Astrocyte (in vitro differentiated cells and primary cell): ENCODE measurements at regions not wholly inside any gene's neighbourhood (a gene's known extent, or its start where the extent isn't known, plus 50 kb on each side); places are given as distances from the start of the nearest gene placed in this dataset.
"Not testable (repeated sequence)": the region's sequence is repeated elsewhere in the genome, so short reads cannot be mapped to it uniquely, and the experiment has no call there.

Experiments used
- DNase-seq: peaks from one replicate; pipeline ENCODE4 v3.0.0-alpha.2; 2010; ENCODE audit warnings: low read depth
- FAIRE-seq: peaks from 2 replicates; lab custom pipeline; 2011; peaks lifted over from hg19 to GRCh38; lab: Jason Lieb, UNC
- H2AFZ ChIP-seq: 2 replicates; pipeline ENCODE4 v1.6.0; 2012; ENCODE audit warnings: low read depth, low read length, inconsistent platforms
- H3K27ac ChIP-seq: 2 replicates; pipeline ENCODE4 v1.5.1; 2011; ENCODE audit warnings: low read depth, low read length, inconsistent platforms
- H3K27me3 ChIP-seq: 2 replicates; pipeline ENCODE4 v1.6.0; 2011; ENCODE audit warnings: low read length, inconsistent platforms; ENCODE audit not compliant: insufficient read depth
- H3K36me3 ChIP-seq: 2 replicates; pipeline ENCODE4 v1.5.1; 2011; ENCODE audit warnings: low read length, inconsistent platforms; ENCODE audit not compliant: insufficient read depth
- H3K4me1 ChIP-seq: 2 replicates; pipeline ENCODE4 v1.5.1; 2011; ENCODE audit warnings: low read length, inconsistent platforms; ENCODE audit not compliant: insufficient read depth
- H3K4me2 ChIP-seq: 2 replicates; pipeline ENCODE4 v1.6.0; 2012; ENCODE audit warnings: low read length, inconsistent platforms
- H3K4me3 ChIP-seq: 2 replicates; pipeline ENCODE4 v1.5.1; 2011; ENCODE audit warnings: low read depth, mild to moderate bottlenecking, low read length, inconsistent platforms; ENCODE audit not compliant: insufficient read depth
- H3K79me2 ChIP-seq: 2 replicates; pipeline ENCODE4 v1.6.0; 2012; ENCODE audit warnings: mild to moderate bottlenecking, low read length, inconsistent platforms; ENCODE audit not compliant: insufficient read depth
- H3K9ac ChIP-seq: 2 replicates; pipeline ENCODE4 v1.6.0; 2012; ENCODE audit warnings: mild to moderate bottlenecking, low read length, inconsistent platforms
- H3K9me3 ChIP-seq: 2 replicates; pipeline ENCODE4 v1.5.1; 2012; ENCODE audit warnings: low read depth, mild to moderate bottlenecking, low read length, inconsistent platforms; ENCODE audit not compliant: insufficient read depth
- H4K20me1 ChIP-seq: 2 replicates; pipeline ENCODE4 v1.6.0; 2012; ENCODE audit warnings: low read length, inconsistent platforms; ENCODE audit not compliant: insufficient read depth
- H3K27ac Mint-ChIP-seq: one replicate; pipeline ENCODE4 v1.8.0; 2021; ENCODE audit warnings: mild to moderate bottlenecking, mixed read lengths; ENCODE audit not compliant: unreplicated experiment
- H3K27me3 Mint-ChIP-seq: one replicate; pipeline ENCODE4 v1.8.0; 2021; ENCODE audit warnings: low read depth, mixed read lengths; ENCODE audit not compliant: unreplicated experiment
- H3K36me3 Mint-ChIP-seq: one replicate; pipeline ENCODE4 v1.8.0; 2021; ENCODE audit warnings: low read depth, mixed read lengths; ENCODE audit not compliant: unreplicated experiment
- H3K4me1 Mint-ChIP-seq: one replicate; pipeline ENCODE4 v1.8.0; 2021; ENCODE audit warnings: low read depth, mixed read lengths; ENCODE audit not compliant: unreplicated experiment
- H3K4me3 Mint-ChIP-seq: one replicate; pipeline ENCODE4 v1.8.0; 2021; ENCODE audit warnings: mild to moderate bottlenecking, moderate library complexity, mixed read lengths; ENCODE audit not compliant: unreplicated experiment
- H3K9me3 Mint-ChIP-seq: one replicate; pipeline ENCODE4 v1.8.0; 2021; ENCODE audit warnings: mild to moderate bottlenecking, mixed read lengths; ENCODE audit not compliant: unreplicated experiment
- EZH2 ChIP-seq: IDR thresholded peaks from 2 replicates; pipeline ENCODE4 v1.6.1; 2012; ENCODE audit warnings: mild to moderate bottlenecking, low read length, inconsistent platforms; ENCODE audit not compliant: insufficient read depth
- TF ChIP-seq, protein P1 (sequence below): IDR thresholded peaks from 2 replicates; pipeline ENCODE4 v1.5.1; 2011; ENCODE audit warnings: low read depth, mild to moderate bottlenecking, inconsistent platforms, low read length, moderate library complexity; ENCODE audit not compliant: insufficient read depth

DNA sequence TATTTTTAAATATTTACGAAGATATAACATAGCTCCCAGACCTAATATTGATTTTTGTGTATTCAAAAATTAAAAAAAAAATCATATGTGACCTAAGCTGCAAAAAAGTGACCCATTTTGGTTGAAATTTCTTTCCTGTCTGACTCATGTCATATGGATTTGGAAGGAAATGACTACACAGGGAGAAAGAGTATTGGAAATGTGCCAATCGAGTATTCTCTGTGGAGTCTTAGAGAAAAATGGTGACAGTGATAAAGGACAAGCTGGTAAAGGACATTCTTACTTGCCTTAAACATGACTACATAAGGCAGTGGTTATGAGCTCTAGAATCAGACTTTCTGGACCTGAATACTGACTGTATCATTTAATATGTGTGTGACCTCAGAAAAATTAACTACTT lies 262.9 kb upstream of the PTPRD start:
- H3K4me2 ChIP-seq = peak overlapping the region; percentile 34
- H3K9ac ChIP-seq = no peak overlapping the region

DNA sequence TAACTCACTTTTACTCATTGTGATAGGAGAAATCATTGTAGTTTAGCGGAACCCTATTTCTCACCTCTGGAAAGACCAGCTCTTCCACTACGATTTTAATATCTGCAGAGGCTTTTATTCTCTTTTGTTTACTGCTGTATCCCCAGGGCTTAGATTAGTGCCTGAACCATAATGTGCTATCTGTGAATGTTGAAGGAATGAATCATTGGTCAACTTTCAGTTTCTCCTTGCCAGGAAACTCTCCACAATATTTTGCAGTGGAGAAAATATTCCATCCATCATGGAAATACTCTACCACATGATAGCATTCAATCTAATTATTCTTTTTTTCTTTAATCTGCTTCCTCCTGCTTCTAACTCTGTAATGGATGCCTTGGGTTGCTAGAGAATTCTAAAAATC lies 263.5 kb upstream of the PTPRD start:
- TF ChIP-seq, protein P1, sequence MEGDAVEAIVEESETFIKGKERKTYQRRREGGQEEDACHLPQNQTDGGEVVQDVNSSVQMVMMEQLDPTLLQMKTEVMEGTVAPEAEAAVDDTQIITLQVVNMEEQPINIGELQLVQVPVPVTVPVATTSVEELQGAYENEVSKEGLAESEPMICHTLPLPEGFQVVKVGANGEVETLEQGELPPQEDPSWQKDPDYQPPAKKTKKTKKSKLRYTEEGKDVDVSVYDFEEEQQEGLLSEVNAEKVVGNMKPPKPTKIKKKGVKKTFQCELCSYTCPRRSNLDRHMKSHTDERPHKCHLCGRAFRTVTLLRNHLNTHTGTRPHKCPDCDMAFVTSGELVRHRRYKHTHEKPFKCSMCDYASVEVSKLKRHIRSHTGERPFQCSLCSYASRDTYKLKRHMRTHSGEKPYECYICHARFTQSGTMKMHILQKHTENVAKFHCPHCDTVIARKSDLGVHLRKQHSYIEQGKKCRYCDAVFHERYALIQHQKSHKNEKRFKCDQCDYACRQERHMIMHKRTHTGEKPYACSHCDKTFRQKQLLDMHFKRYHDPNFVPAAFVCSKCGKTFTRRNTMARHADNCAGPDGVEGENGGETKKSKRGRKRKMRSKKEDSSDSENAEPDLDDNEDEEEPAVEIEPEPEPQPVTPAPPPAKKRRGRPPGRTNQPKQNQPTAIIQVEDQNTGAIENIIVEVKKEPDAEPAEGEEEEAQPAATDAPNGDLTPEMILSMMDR = no peak
- TF ChIP-seq EZH2 = no peak
- no peak overlapping the region for H3K4me3 ChIP-seq
- Mint-ChIP-seq H3K4me1 (peaks cover 17% of the 10 kb centered on the region), H3K36me3 (no peaks in the 10 kb centered on the region), H3K9me3 (peaks cover 12% of the 10 kb centered on the region), H3K27me3 (no peaks in the 10 kb centered on the region), H3K4me3 (no peak overlapping the region), H3K27ac (peak overlapping the region; percentile 92)
- no peaks in the 10 kb centered on the region for H4K20me1 ChIP-seq
- no peaks in the 10 kb centered on the region for H3K9me3 ChIP-seq
- no peak overlapping the region for H3K9ac ChIP-seq
- FAIRE-seq (no peak), DNase-seq (peak; percentile 6)
- H3K27ac ChIP-seq = no peak overlapping the region
- peak overlapping the region; percentile 34 for H3K4me2 ChIP-seq
- H2AFZ ChIP-seq = no peak overlapping the region
- no peaks in the 10 kb centered on the region for H3K4me1 ChIP-seq
- no peaks in the 10 kb centered on the region for H3K36me3 ChIP-seq
- H3K79me2 ChIP-seq = no peaks in the 10 kb centered on the region
- no peaks in the 10 kb centered on the region for H3K27me3 ChIP-seq

More for the DNA sequence above, 262.9 kb upstream of the PTPRD start:
- H3K9me3 ChIP-seq = no peaks in the 10 kb centered on the region
- H3K4me3 ChIP-seq = no peak overlapping the region
- FAIRE-seq (no peak), DNase-seq (no peak)
- no peak overlapping the region for H3K27ac ChIP-seq
- no peaks in the 10 kb centered on the region for H3K79me2 ChIP-seq
- no peaks in the 10 kb centered on the region for H3K27me3 Mint-ChIP-seq
- no peak overlapping the region for H2AFZ ChIP-seq
- TF ChIP-seq, protein P1 = no peak
- no peak for TF ChIP-seq EZH2
- H3K27ac Mint-ChIP-seq = peak overlapping the region; percentile 92
- H3K4me1 ChIP-seq = no peaks in the 10 kb centered on the region
- H3K36me3 ChIP-seq = no peaks in the 10 kb centered on the region
- no peaks in the 10 kb centered on the region for H3K36me3 Mint-ChIP-seq
- H4K20me1 ChIP-seq = no peaks in the 10 kb centered on the region
- no peaks in the 10 kb centered on the region for H3K27me3 ChIP-seq
- peaks cover 14% of the 10 kb centered on the region for H3K4me1 Mint-ChIP-seq
- no peak overlapping the region for H3K4me3 Mint-ChIP-seq
- H3K9me3 Mint-ChIP-seq = peaks cover 12% of the 10 kb centered on the region

DNA sequence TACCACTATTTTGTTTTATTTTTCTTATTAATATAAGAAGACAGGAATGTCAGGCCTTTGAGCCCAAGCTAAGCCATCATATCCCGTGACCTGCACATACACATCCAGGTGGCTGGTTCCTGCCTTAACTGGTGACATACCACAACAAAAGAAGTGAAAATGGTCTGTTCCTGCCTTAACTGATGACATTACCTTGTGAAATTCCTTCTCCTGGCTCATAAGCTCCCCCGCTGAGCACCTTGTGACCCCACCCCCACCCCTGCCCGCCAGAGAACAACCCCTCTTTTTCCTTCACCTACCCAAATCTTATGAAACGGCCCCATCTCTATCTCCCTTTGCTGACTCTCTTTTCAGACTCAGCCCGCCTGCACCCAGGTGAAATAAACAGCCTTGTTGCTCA lies 277.5 kb upstream of the PTPRD start:
- H4K20me1 ChIP-seq, FAIRE-seq, DNase-seq: not testable (repeated sequence)

More for the DNA sequence above, 277.5 kb upstream of the PTPRD start:
- H3K4me1 Mint-ChIP-seq, H3K4me3 Mint-ChIP-seq, H3K79me2 ChIP-seq, H3K27ac Mint-ChIP-seq, H3K4me3 ChIP-seq, H3K4me2 ChIP-seq, H3K36me3 Mint-ChIP-seq, H2AFZ ChIP-seq, H3K27ac ChIP-seq, H3K36me3 ChIP-seq, H3K9ac ChIP-seq, H3K27me3 Mint-ChIP-seq, H3K27me3 ChIP-seq, H3K9me3 ChIP-seq, H3K4me1 ChIP-seq: not testable (repeated sequence)
- peaks cover 11% of the 10 kb centered on the region for H3K9me3 Mint-ChIP-seq
